Mesothelial cell of epicardium (in vitro differentiated cells): ENCODE measurements at regions not wholly inside any gene's neighbourhood (a gene's known extent, or its start where the extent isn't known, plus 50 kb on each side); places are given as distances from the start of the nearest gene placed in this dataset.
"Not testable (repeated sequence)": the region's sequence is repeated elsewhere in the genome, so short reads cannot be mapped to it uniquely, and the experiment has no call there.

Experiments used
- DNase-seq, 2 experiments: peaks; one replicate each; pipeline ENCODE4 v3.0.0; 2021; ENCODE audit warnings: low spot score in 2 of 2; ENCODE audit not compliant: unreplicated experiment in 2 of 2
- H3K27ac Mint-ChIP-seq: 2 replicates; pipeline ENCODE4 v1.8.0; 2021; ENCODE audit warnings: mixed read lengths
- H3K27me3 Mint-ChIP-seq: 2 replicates; pipeline ENCODE4 v1.8.0; 2021; ENCODE audit warnings: low read depth, mixed read lengths
- H3K36me3 Mint-ChIP-seq: 2 replicates; pipeline ENCODE4 v1.8.0; 2021; ENCODE audit warnings: mixed read lengths
- H3K4me1 Mint-ChIP-seq: 2 replicates; pipeline ENCODE4 v1.8.0; 2021; ENCODE audit warnings: mixed read lengths
- H3K4me3 Mint-ChIP-seq: 2 replicates; pipeline ENCODE4 v1.8.0; 2021; ENCODE audit warnings: mild to moderate bottlenecking, moderate library complexity, mixed read lengths
- H3K9me3 Mint-ChIP-seq: 2 replicates; pipeline ENCODE4 v1.8.0; 2021; ENCODE audit warnings: mixed read lengths
- TF ChIP-seq, protein P1 (sequence below): fragments of 200-600 bp; sonication (generic); IDR thresholded peaks from one replicate; pipeline ENCODE4 v1.5.0; 2021; ENCODE audit warnings: antibody characterized with exemption; ENCODE audit not compliant: unreplicated experiment

GRCh38 chr13:58687148-58687547 is 1055.6 kb downstream of the PCDH17 start:
- TF ChIP-seq, protein P1, sequence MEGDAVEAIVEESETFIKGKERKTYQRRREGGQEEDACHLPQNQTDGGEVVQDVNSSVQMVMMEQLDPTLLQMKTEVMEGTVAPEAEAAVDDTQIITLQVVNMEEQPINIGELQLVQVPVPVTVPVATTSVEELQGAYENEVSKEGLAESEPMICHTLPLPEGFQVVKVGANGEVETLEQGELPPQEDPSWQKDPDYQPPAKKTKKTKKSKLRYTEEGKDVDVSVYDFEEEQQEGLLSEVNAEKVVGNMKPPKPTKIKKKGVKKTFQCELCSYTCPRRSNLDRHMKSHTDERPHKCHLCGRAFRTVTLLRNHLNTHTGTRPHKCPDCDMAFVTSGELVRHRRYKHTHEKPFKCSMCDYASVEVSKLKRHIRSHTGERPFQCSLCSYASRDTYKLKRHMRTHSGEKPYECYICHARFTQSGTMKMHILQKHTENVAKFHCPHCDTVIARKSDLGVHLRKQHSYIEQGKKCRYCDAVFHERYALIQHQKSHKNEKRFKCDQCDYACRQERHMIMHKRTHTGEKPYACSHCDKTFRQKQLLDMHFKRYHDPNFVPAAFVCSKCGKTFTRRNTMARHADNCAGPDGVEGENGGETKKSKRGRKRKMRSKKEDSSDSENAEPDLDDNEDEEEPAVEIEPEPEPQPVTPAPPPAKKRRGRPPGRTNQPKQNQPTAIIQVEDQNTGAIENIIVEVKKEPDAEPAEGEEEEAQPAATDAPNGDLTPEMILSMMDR, result no peak
- Mint-ChIP-seq H3K4me1 (no peaks in the 10 kb centered on the region), H3K27ac (no peak overlapping the region), H3K4me3 (no peak overlapping the region), H3K9me3 (peaks cover 6% of the 10 kb centered on the region), H3K27me3 (no peaks in the 10 kb centered on the region), H3K36me3 (no peaks in the 10 kb centered on the region)
- no peak for DNase-seq

DNA sequence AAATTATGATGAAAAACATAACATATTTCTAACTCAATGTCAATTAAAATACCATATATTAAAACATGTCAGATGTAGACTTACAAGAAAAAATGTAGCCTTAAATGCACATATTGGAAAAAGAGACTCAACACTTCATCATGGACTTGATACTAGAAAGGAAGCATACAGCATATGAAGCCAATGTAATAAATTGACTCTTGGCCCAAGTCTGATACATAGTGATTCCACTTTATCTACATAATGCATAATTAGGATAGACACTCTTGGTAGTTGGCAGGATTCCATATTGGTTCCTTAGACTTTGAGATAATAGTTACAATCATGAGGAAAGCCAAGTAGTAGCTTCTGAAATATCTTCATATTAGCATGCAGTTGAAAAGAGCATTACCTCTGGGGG is 1067.0 kb downstream of the PCDH17 start:
- H3K4me1 Mint-ChIP-seq, result no peaks in the 10 kb centered on the region
- TF ChIP-seq, protein P1, result no peak
- H3K36me3 Mint-ChIP-seq, result no peaks in the 10 kb centered on the region
- peaks cover 16% of the 10 kb centered on the region for H3K9me3 Mint-ChIP-seq
- no peak overlapping the region for H3K27ac Mint-ChIP-seq
- H3K4me3 Mint-ChIP-seq, result no peak overlapping the region
- no peak for DNase-seq
- no peaks in the 10 kb centered on the region for H3K27me3 Mint-ChIP-seq

DNA sequence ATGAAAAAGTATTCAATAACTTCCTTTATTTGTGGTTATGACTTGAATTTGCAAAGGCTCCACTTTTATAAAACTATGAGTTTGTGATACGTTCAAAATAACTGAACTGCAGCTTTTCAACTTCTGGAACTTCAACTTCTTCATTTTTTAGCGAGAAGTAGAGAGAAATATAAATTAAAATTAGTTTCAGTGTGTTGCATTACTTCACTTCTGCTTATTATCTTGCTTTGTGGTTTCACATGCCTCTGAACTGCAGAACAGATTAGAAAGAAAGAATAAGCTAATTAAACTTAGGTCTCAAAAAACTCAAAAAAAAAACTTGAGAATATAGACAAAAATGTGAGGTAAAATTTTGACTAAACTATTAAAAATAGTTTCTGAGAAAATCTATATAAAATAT is 1073.4 kb downstream of the PCDH17 start:
- H3K4me3 Mint-ChIP-seq, result no peak overlapping the region
- no peaks in the 10 kb centered on the region for H3K36me3 Mint-ChIP-seq
- peaks cover 11% of the 10 kb centered on the region for H3K9me3 Mint-ChIP-seq
- H3K27me3 Mint-ChIP-seq, result no peaks in the 10 kb centered on the region
- H3K4me1 Mint-ChIP-seq, result no peaks in the 10 kb centered on the region
- DNase-seq, result no peak
- no peak overlapping the region for H3K27ac Mint-ChIP-seq
- TF ChIP-seq, protein P1, result no peak

DNA sequence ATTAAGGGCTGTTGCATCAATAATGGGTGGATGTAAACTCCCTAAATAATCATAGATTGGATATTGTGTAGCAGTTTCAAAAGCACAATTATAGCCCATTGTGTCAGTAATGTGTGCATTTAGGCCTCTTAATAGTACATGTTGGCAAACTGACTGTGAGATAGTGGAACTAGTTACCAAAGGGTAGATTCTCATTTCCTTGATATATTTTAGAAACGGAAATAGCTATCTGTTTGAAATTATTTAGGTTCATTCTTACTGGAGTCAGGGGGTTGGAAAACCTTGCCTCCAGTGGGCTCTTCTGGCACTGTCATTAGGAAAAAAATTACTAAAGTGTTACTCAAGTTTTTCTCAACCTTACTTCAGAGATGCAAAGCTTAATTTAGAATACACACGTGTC is 1074.9 kb downstream of the PCDH17 start:
- DNase-seq, result no peak
- peaks cover 13% of the 10 kb centered on the region for H3K9me3 Mint-ChIP-seq
- H3K27ac Mint-ChIP-seq, result no peak overlapping the region
- H3K27me3 Mint-ChIP-seq, result no peaks in the 10 kb centered on the region
- H3K4me3 Mint-ChIP-seq, result no peak overlapping the region
- no peaks in the 10 kb centered on the region for H3K4me1 Mint-ChIP-seq
- peaks cover 3% of the 10 kb centered on the region for H3K36me3 Mint-ChIP-seq
- TF ChIP-seq, protein P1, result no peak

- no peak for DNase-seq
- TF ChIP-seq, protein P1, result no peak
These were observed 1080.6 kb downstream of the PCDH17 start for GRCh38 chr13:58712191-58712590.

GRCh38 chr13:58714016-58714415 is 1082.5 kb downstream of the PCDH17 start:
- not testable (repeated sequence) for H3K36me3 Mint-ChIP-seq, H3K27me3 Mint-ChIP-seq, H3K9me3 Mint-ChIP-seq, DNase-seq, H3K27ac Mint-ChIP-seq, H3K4me3 Mint-ChIP-seq, H3K4me1 Mint-ChIP-seq

More at GRCh38 chr13:58712191-58712590, 1080.6 kb downstream of the PCDH17 start:
- Mint-ChIP-seq H3K27me3 (no peaks in the 10 kb centered on the region), H3K36me3 (peaks cover 3% of the 10 kb centered on the region), H3K4me3 (no peak overlapping the region), H3K4me1 (peaks cover 3% of the 10 kb centered on the region), H3K9me3 (peaks cover 13% of the 10 kb centered on the region), H3K27ac (no peak overlapping the region)
